G401 (cell line): ENCODE measurements at regions not wholly inside any gene's neighbourhood (a gene's known extent, or its start where the extent isn't known, plus 50 kb on each side); places are given as distances from the start of the nearest gene placed in this dataset.

ENCODE experiments used
- DNase-seq: peaks from one replicate; pipeline ENCODE4 v3.0.0-alpha.2; 2015; ENCODE audit warnings: low spot score
- in situ Hi-C: cut with HindIII; loops from 2 replicates; pipeline ENCODE4 v1.10.0; 2016; ENCODE audit warnings: low sequenced_read_pairs, mixed read lengths

- in situ Hi-C loops: no loop called here
- DNase-seq: no peak
These were observed 243.2 kb downstream of the ATG4C start for GRCh38 chr1:63027176-63027575.

- in situ Hi-C loops: no loop called here
- no peak for DNase-seq
These were observed 248.2 kb downstream of the ATG4C start for GRCh38 chr1:63032171-63032570.

- in situ Hi-C loops: no loop called here
- DNase-seq: no peak
These were observed 249.3 kb downstream of the ATG4C start for GRCh38 chr1:63033211-63033610.

GRCh38 chr1:63034256-63034655 is 250.3 kb downstream of the ATG4C start:
- DNase-seq: no peak
- in situ Hi-C loops: no loop called here

- in situ Hi-C loops: no loop called here
These were observed 254.7 kb downstream of the ATG4C start for GRCh38 chr1:63038586-63038985.

GRCh38 chr1:63041660-63042059 is 257.7 kb downstream of the ATG4C start:
- DNase-seq: no peak
- in situ Hi-C loops: no loop called here

More at GRCh38 chr1:63038586-63038985, 254.7 kb downstream of the ATG4C start:
- DNase-seq: no peak

- in situ Hi-C loops: no loop called here
- no peak for DNase-seq
These were observed 258.3 kb downstream of the ATG4C start for GRCh38 chr1:63042278-63042677.

- in situ Hi-C loops: no loop called here
- DNase-seq: no peak
These were observed 262.6 kb downstream of the ATG4C start for GRCh38 chr1:63046539-63046938.

GRCh38 chr1:63049135-63049534 is 265.2 kb downstream of the ATG4C start:
- DNase-seq: no peak
- in situ Hi-C loops: no loop called here

- DNase-seq: no peak
- in situ Hi-C loops: no loop called here
These were observed 267.4 kb downstream of the ATG4C start for GRCh38 chr1:63051356-63051755.

GRCh38 chr1:63051886-63052285 is 268.0 kb downstream of the ATG4C start:
- DNase-seq: no peak
- in situ Hi-C loops: no loop called here

- in situ Hi-C loops: no loop called here
- DNase-seq: no peak
These were observed 268.2 kb upstream of the FOXD3 start for GRCh38 chr1:63054184-63054583.

GRCh38 chr1:63063367-63063766 is 259.0 kb upstream of the FOXD3 start:
- in situ Hi-C loops: no loop called here
- DNase-seq: no peak

- DNase-seq: no peak
- in situ Hi-C loops: no loop called here
These were observed 258.2 kb upstream of the FOXD3 start for GRCh38 chr1:63064135-63064534.

GRCh38 chr1:63068626-63069025 is 253.7 kb upstream of the FOXD3 start:
- in situ Hi-C loops: no loop called here
- no peak for DNase-seq

- DNase-seq: no peak
- in situ Hi-C loops: no loop called here
These were observed 253.2 kb upstream of the FOXD3 start for GRCh38 chr1:63069214-63069613.

- peak; percentile 0 for DNase-seq
- in situ Hi-C loops: no loop called here
These were observed 248.8 kb upstream of the FOXD3 start for GRCh38 chr1:63073309-63074306.

- no peak for DNase-seq
- in situ Hi-C loops: no loop called here
These were observed 248.0 kb upstream of the FOXD3 start for GRCh38 chr1:63074321-63074720.

GRCh38 chr1:63082766-63083165 is 239.6 kb upstream of the FOXD3 start:
- DNase-seq: no peak
- in situ Hi-C loops: no loop called here

- DNase-seq: peak; percentile 12
- in situ Hi-C loops: no loop called here
These were observed 234.4 kb upstream of the FOXD3 start for GRCh38 chr1:63087966-63088365.

- DNase-seq: no peak
- in situ Hi-C loops: no loop called here
These were observed 223.2 kb upstream of the FOXD3 start for GRCh38 chr1:63099188-63099587.
